Uterus (tissue), 3 donors: ENCODE measurements at regions not wholly inside any gene's neighbourhood (a gene's known extent, or its start where the extent isn't known, plus 50 kb on each side); places are given as distances from the start of the nearest gene placed in this dataset.

Experiments used
- DNase-seq, 2 donors: peaks; one replicate each; pipeline ENCODE4 v3.0.0-alpha.2; 2019 to 2020
- H3K27ac ChIP-seq, 2 donors: fragments of 200-600 bp; sonication (generic); 1 replicate in 1 of 2; 2 replicates in 1 of 2; pipeline ENCODE4 v1.5.1; 2016 to 2018
- H3K27me3 ChIP-seq, 2 donors: fragments of 200-600 bp; sonication (generic); one replicate each; pipeline ENCODE4 v1.5.1; 2018 to 2019; ENCODE audit warnings: control low read depth in 1 of 2
- H3K36me3 ChIP-seq, 2 donors: fragments of 200-600 bp; sonication (generic); one replicate each; pipeline ENCODE4 v1.5.1; 2019; ENCODE audit warnings: control low read depth in 1 of 2
- H3K4me1 ChIP-seq, 2 donors: fragments of 200-600 bp; sonication (generic); one replicate each; pipeline ENCODE4 v1.5.1; 2018 to 2019; ENCODE audit warnings: control low read depth in 1 of 2
- H3K4me3 ChIP-seq, 2 donors: fragments of 200-600 bp; sonication (generic); 1 replicate in 1 of 2; 2 replicates in 1 of 2; pipeline ENCODE4 v1.5.1; 2018 to 2019; ENCODE audit warnings: mild to moderate bottlenecking in 1 of 2
- H3K9me3 ChIP-seq, 2 donors: fragments of 200-600 bp; sonication (generic); one replicate each; pipeline ENCODE4 v1.5.1; 2019; ENCODE audit warnings: control low read depth in 1 of 2
- POLR2A ChIP-seq, 2 donors: fragments of 450-650 bp; IDR thresholded peaks; one replicate each; pipeline ENCODE4 v1.6.1; 2016; ENCODE audit warnings: antibody characterized with exemption in 2 of 2, mild to moderate bottlenecking in 1 of 2, moderate library complexity in 1 of 2
- intact Hi-C: fragments of 100-400 bp; cut with DNase I; formaldehyde crosslinking; loops from one replicate; pipeline ENCODE4 v1.15.1; 2023; ENCODE audit warnings: low total_unique reads
- TF ChIP-seq, protein P1 (sequence below), 4 experiments: fragments of 200-600 bp in 2 of 4; fragments of 450-650 bp in 2 of 4; sonication (generic) in 2 of 4; IDR thresholded peaks; one replicate each; pipeline ENCODE4 v1.5.1; 2016 to 2019; ENCODE audit warnings: antibody characterized with exemption in 4 of 4, mild to moderate bottlenecking in 2 of 4, moderate library complexity in 1 of 4
- donor health status: DM: yes; HTN: yes; CAD: no.

- H3K4me3 ChIP-seq, result no peak overlapping the region
- no peaks in the 10 kb centered on the region for H3K9me3 ChIP-seq
- TF ChIP-seq, protein P1, sequence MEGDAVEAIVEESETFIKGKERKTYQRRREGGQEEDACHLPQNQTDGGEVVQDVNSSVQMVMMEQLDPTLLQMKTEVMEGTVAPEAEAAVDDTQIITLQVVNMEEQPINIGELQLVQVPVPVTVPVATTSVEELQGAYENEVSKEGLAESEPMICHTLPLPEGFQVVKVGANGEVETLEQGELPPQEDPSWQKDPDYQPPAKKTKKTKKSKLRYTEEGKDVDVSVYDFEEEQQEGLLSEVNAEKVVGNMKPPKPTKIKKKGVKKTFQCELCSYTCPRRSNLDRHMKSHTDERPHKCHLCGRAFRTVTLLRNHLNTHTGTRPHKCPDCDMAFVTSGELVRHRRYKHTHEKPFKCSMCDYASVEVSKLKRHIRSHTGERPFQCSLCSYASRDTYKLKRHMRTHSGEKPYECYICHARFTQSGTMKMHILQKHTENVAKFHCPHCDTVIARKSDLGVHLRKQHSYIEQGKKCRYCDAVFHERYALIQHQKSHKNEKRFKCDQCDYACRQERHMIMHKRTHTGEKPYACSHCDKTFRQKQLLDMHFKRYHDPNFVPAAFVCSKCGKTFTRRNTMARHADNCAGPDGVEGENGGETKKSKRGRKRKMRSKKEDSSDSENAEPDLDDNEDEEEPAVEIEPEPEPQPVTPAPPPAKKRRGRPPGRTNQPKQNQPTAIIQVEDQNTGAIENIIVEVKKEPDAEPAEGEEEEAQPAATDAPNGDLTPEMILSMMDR (IDR thresholded peaks at IDR 0.05), result no peak
- TF ChIP-seq POLR2A (IDR thresholded peaks at IDR 0.05), result no peak
- H3K27ac ChIP-seq, result no peak overlapping the region
- DNase-seq, result no peak
- H3K27me3 ChIP-seq, result no peaks in the 10 kb centered on the region
- H3K4me1 ChIP-seq, result no peaks in the 10 kb centered on the region
- no peaks in the 10 kb centered on the region for H3K36me3 ChIP-seq
- intact Hi-C loops, result no loop called here
Measured at GRCh38 chr13:62290542-62290941, 874.9 kb upstream of the PCDH20 start.

GRCh38 chr13:62287764-62288163, 872.1 kb upstream of the PCDH20 start:
- no peak for DNase-seq
- intact Hi-C loops, result no loop called here
- TF ChIP-seq POLR2A (IDR thresholded peaks at IDR 0.05), result no peak
- TF ChIP-seq, protein P1 (IDR thresholded peaks at IDR 0.05), result no peak
- no peaks in the 10 kb centered on the region for H3K4me1 ChIP-seq
- H3K4me3 ChIP-seq, result no peak overlapping the region
- no peaks in the 10 kb centered on the region for H3K27me3 ChIP-seq
- no peaks in the 10 kb centered on the region for H3K9me3 ChIP-seq
- H3K36me3 ChIP-seq, result no peaks in the 10 kb centered on the region
- H3K27ac ChIP-seq, result no peak overlapping the region

DNA sequence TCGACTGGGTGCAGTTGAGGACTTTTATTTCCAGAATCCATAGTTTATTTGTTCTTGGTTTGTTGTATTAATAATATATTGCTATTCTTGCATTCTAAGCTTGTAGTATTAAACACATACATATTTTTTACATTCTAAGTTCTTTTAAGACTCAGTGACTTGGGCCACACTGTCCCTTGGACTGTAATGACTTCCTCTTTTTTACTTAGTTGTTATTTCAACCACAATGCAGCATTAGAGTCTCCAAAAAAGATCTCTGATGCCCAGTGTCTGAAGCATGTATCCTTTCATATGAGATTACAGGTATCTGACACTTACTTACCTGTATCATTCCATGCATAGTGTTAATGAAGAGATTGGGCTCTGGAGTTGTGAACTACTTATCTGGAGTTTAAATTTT, 864.9 kb upstream of the PCDH20 start:
- no peak for TF ChIP-seq POLR2A (IDR thresholded peaks at IDR 0.05)
- TF ChIP-seq, protein P1 (IDR thresholded peaks at IDR 0.05), result no peak
- Histone ChIP-seq H3K4me1 (no peaks in the 10 kb centered on the region), H3K27ac (no peak overlapping the region), H3K36me3 (no peaks in the 10 kb centered on the region), H3K9me3 (no peaks in the 10 kb centered on the region), H3K27me3 (peaks cover 0 to 3% of the 10 kb centered on the region in 2 donors), H3K4me3 (no peak overlapping the region)
- no peak for DNase-seq
- intact Hi-C loops, result no loop called here

GRCh38 chr13:62278271-62278670, 862.6 kb upstream of the PCDH20 start:
- H3K9me3 ChIP-seq, result no peaks in the 10 kb centered on the region
- intact Hi-C loops, result no loop called here
- peaks cover 0 to 3% of the 10 kb centered on the region in 2 donors for H3K27me3 ChIP-seq
- no peak overlapping the region for H3K4me3 ChIP-seq
- no peak for DNase-seq
- H3K36me3 ChIP-seq, result no peaks in the 10 kb centered on the region
- TF ChIP-seq POLR2A (IDR thresholded peaks at IDR 0.05), result no peak
- TF ChIP-seq, protein P1 (IDR thresholded peaks at IDR 0.05), result no peak
- no peak overlapping the region for H3K27ac ChIP-seq
- no peaks in the 10 kb centered on the region for H3K4me1 ChIP-seq

GRCh38 chr13:62251734-62252133, 836.1 kb upstream of the PCDH20 start:
- H3K4me1 ChIP-seq, result no peaks in the 10 kb centered on the region

More at GRCh38 chr13:62251734-62252133, 836.1 kb upstream of the PCDH20 start:
- intact Hi-C loops, result no loop called here
- H3K36me3 ChIP-seq, result no peaks in the 10 kb centered on the region
- no peak for TF ChIP-seq POLR2A (IDR thresholded peaks at IDR 0.05)
- TF ChIP-seq, protein P1 (IDR thresholded peaks at IDR 0.05), result no peak
- no peaks in the 10 kb centered on the region for H3K27me3 ChIP-seq
- H3K9me3 ChIP-seq, result no peaks in the 10 kb centered on the region
- no peak for DNase-seq
- no peak overlapping the region for H3K27ac ChIP-seq
- no peak overlapping the region for H3K4me3 ChIP-seq
